SK-N-DZ (cell line): ENCODE measurements at regions not wholly inside any gene's neighbourhood (a gene's known extent, or its start where the extent isn't known, plus 50 kb on each side); places are given as distances from the start of the nearest gene placed in this dataset.

Source experiments
- DNase-seq: peaks from one replicate; pipeline ENCODE4 v3.0.0-alpha.2; 2015; ENCODE audit warnings: low spot score

DNA sequence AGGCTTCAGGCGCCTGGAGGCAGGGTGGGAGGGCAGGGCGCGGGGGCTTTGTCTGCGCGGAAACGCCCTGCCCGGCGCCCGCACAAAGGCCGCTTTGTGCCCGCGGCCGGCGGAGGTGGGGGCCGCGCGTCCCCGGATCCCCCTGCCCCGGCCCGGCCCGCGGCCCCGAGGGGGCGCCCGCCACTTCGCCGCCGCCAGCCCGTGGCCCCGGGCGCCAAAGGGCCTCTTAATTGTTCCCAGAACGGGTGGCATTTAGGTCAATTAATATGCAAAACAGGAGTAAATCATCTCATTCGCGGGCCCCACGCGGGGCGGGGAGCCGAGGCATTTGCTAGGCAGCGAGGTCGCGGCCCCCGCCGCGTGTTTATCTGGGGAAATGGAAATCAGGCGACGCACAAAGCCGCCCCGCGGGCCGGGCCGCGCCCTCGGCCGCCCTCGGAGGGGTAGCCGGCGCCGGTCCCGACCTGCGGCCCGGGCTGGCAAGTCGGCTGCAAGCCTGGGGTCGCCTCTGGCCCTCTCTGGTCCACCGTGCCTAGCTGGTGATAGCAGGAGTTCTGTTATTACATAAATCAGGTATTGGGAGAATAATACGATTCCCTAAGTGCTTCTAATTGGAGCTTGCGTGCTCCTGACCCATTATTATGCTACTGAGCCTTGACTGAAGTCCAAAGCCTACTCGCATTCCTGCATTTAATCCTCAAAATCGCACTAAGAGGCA is 148.2 kb upstream of the GLI2 start:
- DNase-seq = no peak

DNA sequence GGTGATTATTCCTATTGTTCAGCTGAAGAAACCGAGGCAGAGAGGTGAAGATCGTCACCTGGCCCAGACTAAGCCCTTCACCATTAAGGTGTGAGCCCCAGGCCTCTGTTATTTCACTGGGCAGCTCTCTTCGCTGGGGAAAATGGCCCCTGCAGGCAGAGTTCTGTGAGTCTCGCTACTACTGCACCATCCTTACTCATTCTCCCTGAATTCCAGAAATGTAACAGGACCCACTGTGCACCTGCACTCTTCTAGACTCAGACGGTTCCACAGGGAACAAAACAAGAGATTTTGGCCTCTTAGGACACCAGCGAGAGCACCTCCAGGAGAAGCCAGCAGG is 147.7 kb upstream of the GLI2 start:
- no peak for DNase-seq

DNA sequence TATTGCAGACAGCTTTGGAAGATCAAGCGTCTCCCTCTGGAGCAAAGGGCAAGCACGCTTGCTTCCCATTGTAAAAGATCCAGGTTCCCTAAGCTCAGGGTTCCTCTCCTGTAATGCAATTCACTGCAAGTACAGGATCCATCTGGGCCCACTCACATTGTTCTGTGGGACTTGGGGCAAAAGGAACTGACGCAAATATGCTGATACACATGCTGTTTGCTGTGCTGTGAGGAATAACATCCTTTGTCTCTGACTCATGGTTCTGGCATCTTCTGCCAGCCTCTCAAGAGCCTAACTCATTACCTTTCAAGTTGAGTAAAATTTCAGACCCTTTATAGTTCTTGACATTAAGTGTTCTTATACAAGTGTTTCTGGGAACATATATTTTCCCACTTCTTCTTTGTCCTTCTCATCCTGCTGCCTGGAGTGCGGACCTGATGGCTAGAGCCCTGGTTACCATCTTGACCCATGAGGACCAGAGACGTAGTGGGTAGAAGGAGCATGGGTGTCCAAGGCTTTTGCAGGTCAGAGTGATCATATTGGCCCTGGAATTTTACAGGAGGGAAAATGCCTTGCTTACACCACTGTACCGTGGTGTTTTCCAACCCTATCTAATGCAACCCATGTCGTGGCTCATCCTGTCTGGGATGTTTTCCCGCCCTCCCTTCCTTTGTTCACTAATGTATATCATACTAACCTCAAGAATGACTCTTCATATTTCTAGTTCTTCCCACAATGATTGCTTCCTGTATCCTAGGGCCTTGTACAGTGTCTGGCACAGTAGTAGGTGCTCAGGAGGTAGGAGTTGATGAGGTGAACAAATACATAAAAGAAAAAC is 145.7 kb upstream of the GLI2 start:
- no peak for DNase-seq

DNA sequence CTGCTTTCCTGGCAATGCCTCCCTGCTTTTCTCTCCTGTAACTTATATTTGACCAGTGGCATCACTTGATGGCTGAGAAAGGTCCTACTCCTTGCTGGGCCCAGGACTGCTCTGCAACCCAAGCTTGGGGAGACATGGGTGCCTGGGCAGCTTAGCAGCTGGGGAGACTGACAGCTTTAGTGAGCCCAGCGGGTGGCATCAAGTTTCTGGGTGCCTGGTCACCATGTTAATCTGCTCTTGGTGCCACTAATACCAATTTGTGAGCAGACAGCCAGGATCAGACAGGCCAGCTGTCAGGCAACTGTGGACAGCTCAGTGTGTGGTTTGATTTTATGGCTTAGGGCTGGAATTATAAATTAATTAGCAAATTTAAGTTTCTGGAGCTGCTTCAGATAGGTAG is 144.8 kb upstream of the GLI2 start:
- DNase-seq = no peak

DNA sequence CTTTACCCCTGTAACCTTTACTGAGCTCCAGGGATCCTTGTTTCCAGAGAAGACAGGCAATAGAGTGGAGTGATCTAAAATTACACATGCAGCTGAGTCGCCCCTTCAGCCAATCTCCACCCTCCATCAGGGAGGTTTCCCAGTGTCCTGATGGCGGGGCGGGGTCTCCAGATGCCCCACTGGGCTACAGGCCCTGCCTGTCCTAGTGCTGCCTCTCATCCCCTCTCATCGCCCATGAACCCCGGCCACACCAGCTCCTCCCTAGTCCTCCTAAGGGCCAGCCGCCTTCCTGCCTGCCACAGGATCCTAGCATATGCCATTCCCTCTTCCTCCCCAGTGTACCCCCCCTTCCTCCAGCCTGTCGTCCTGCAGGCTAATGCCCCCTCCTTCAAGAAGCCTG is 144.1 kb upstream of the GLI2 start:
- DNase-seq = no peak

DNA sequence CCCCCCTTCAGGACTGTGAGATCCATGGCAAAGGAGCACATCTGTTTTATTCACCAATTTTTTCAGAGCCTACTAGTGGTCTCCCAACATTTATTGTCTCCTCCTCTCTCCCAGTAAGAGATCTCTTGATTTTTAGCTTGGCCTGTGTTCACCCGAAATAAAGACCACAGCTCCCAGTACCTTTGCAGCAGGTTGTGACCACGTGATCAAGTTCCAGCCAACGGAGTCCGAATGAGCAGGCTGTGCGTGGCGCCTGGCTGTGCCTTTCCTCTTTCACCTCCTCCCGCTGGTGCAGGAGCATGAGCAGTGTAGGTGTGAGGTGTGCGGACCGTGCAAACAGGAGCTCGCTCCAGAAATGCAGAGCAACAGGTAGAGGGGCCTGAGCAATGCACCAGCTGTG is 143.6 kb upstream of the GLI2 start:
- no peak for DNase-seq

DNA sequence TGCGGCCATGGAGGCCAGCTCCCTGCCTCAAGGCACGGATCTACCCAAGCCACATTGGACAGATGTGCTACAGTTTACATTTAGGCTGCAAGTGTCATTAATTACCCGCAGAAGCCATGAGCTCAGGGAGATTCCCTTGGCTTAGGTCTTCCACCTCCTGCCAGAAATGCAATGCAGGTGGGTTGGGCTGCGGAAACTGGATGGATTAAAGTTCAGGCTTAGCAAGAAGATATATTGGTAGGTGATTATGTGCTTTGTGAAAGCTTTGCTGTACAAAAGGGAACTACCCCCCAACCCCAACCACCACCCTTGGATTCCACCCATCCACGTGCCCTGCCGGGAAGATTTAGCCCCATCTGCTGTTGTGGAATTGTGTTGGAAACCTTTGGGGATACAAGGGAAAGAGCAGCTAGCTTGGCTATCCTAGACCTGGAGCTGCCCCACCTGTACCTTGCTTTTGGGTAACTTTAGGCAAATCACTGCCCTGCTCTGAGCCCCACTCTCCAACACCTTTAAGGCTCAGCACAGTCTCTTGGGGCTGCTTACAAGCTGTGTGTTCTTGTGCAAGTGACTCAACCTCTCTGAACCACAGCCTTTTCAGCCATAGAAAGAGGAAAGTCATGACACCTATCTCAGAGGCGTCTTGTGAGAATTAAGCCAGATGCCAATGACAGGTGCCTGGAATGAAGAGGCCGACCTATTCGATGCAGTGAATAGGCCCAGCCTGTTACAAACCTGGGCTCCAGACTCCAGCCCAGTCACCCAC is 141.6 kb upstream of the GLI2 start:
- DNase-seq = no peak

DNA sequence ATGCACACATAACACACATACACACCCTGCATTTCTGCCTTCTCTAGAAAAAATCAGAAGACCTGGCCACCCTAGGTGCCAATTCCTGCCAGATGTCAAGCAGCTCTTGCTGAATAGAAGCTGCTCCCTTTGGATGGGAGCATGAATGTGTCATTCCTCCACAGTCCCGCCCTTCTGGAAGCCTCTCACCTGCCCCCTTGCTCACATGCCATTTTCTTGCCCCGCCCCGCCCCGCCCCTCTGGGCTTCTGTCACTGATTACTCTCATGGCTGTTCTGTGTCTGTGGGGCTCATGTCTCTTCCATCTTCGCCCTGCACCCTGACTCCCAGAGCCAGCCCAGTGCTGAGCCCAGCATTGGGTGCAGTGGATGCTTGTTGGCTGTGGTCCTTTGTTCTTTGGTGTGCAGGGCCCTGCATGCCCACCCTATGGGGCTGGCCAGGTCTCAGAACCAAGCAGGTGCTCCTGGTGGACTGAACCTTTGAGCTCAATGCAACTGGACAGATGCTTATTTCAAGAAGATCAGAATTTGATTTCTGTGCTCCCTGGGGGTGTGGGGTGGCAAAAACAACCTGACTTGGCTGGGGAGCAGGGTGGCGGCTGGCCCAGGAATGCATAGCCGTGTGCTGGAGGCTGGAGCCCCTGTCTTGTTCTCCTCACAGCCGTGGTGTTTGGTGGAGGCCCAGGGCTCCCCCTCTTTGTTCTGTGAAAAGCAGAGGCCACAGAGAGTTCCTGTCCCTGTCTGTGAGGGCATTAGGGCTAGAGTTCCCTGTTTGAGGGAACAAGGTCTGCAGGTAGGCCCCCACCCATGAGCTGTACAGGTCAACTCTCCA is 140.6 kb upstream of the GLI2 start:
- no peak for DNase-seq

DNA sequence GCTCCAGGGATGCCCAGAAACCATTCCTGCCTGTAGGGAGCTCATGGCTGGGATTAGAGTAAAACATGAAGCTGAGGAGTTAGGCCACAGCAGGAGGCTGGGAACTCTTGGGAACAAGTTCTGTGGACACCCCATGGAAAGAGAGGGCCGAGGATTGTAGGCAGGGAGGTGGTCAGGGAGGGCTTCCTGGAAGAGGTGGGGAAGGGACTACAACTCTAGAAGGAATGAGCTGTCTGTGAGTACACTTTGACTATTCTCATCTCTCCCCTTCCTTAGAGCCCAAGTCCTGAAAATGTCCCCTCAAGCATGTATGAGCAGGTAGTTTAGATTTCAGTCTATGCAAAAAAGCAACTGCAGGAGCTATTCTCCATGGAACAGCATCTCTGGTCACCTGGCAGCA is 139.9 kb upstream of the GLI2 start:
- no peak for DNase-seq

DNA sequence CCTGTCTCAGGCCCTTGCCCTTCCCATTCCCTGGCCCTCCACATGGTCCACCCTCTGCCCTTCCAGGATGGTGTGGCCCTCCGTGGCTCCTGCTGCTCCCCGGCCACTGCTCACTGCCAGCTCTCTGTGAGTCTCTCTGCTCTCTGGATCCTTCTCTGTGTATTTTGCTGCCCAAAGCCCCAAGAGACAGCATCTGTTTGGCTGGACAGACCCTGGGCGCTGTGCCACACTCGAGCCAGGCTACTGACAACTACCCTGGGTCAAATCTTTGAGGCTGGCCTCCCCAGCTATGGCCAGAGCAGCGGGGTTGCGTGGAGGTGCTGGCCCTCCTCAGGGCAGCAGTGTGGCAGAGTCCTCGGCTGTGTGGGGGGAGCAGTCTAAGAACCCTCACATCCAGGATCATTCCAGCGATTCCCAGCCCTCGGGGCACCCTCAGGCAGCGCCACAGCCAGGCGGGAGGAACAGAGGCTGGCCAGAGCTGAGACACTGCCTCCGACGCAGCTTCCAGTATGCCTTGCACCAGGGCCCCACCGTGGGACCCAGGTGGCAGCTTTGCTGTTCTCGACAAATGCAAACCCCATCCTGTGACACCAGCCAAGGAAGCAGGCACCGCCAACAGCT is 139.4 kb upstream of the GLI2 start:
- no peak for DNase-seq

DNA sequence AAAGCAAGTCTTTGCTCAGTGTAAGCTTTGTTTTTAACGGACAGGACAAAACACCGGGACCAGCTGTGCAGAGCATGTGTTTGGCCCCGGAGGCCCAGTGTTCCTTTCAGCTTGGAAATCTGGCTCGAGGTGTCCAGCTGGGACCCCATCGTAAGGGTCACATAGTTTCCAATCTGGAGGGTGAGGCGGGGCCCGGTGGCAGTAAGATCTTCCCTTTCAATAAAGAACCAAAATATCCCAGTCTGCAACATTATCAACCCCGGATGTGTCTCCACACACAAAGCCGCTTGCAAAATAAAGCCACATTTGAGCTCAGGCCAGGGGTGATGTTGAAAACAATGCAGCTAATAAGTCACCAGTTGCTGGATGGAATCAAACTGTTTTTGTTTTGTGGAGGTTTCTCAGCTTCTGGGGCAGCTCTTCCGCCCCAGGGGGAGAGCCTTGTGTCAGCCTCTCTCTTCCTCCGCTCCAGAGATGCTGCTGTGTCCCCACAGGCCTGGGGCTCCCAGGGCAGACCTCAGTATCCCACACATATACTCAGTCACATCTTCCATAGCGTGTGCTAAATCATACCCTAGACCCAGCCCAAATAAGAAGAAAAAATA is 138.6 kb upstream of the GLI2 start:
- no peak for DNase-seq

DNA sequence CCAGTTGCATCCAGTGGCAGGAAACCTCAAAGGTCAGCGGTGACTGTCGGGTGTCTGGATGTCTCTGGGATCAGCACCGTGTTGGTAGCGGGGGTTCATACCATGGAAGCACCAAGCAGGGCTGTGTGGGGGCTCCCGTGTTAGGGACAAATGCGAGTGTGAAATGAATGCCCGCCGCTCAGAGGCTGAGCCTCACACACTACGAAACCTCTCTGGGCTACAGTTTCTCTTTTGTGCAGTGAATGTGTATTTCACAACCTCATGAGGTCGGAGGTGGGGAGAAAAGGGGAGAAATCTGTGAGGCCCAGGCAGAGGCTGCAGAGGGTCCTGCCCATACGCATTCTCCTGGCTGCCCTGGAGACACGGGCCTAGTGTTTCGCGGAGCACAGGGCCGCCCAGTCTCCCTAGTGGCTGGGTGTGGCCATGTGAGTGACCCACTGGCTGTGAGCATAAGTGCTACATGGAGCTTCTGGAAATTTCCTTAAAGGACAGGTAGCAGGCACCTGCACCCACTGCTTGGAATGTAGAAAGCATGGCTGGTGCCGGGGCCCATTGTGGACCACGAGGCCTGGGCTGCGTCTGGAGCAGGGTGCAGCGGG is 138.0 kb upstream of the GLI2 start:
- no peak for DNase-seq

DNA sequence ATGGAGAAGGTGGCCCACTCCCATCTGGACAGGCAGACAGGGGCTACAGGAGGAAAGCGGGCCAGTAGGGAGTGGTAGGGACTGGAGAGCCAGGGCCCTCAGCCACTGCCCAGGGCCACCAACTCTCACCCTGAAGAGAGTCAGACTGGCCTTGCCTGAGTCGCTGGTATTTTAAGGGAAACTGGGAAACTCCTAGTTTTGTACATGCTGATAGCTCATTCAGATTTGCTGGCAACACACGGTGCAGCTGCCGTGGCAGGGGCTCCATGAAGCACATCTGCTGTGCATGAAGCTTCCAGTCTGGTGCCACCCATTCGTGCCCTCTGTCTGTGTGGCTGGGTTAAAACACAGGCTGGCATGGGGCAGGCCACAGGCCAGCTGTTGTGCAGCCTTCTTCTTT is 137.3 kb upstream of the GLI2 start:
- no peak for DNase-seq

DNA sequence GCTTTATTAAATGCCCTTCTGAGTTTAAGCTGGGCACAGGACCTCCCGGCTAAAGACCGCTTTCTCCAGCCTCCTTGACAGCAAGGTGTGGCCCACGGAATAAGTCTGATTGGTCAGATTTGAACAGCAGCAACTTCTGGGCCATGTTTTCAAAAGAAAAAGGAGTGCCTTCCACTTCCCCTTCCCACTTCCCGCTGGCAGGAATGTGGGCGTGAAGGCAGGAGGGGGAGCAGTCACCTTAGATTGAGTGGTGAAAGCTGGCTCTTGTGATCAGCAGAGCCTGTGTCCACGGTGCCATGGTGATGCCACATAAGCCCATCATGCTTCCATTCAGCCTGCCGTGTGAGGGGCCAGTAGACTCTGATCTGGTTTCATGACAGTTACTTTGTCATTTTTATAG is 136.6 kb upstream of the GLI2 start:
- DNase-seq = no peak

DNA sequence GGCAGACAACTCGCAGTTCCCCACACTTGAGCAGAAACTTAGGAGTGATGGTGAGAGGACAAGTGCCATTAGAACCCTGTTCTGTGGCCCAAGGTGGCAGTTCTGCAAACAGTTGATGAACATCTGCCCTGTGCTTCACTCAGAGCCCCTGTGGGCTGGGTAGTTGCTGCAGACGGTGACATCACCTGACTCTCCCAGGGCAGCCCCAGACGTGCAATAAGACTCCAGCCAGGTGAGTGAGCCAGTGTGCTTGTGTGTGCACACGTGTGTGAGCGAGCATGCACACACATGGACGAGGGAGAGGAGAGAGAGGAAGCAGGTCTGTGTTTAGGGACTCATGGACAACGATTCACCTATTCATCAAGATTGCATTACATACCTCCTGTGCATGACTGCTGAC is 136.0 kb upstream of the GLI2 start:
- no peak for DNase-seq

DNA sequence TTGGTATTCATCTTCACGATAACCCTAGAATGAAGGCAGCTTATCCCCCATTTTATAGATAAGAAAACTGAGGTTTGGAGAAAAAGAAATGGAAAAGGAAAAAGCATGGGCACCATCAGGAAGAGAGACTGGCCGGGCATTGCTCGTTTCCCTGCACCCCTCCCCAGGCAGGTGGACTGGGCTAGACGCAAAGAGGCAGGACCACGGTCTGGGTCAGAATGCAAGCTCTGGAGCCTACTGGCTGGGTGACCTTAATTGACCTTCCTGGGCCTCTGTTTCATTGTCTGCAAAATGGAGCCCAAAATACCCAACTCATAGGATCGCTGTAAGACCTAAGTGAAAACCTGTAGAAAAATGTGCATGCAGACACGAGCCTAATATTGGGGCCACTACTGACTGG is 135.3 kb upstream of the GLI2 start:
- no peak for DNase-seq

DNA sequence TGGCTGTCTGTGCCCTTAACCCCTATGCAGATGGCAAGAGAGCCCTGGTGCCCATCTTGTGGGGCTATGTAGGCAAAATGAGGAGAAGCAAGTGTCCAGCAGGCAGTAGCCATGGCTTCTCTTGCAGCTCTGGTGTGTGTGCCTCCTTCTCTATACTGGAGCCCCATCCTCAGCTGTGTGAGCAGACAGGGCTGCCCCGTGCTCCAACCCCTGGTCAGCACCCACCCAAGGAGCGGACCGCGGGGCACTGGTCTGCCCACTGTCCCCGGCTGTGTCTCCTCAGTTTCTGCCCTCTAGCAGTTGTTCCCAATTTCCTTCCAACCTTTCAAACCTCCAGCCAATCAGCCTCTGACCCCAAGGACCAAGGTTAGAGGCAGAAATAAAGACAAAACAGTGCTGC is 134.9 kb upstream of the GLI2 start:
- no peak for DNase-seq

DNA sequence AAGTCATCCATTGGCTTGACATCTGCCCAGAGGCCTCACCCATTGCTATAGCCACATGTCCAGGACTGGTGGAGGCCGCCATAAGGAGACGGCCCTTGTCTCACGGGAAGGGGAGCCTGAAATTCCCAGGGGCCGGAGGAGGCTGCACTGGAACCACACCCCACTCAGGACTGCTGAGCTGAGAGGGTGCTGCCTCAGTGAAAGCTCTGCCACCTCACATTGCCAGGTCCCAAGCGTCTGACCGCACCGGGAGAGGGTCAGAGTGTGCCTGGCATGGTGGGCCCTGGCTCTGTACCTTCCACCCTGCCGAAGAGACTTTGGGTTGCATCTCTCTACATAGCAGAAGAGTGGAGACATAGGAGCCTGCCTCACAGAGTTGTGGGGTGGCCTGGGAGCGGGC is 134.1 kb upstream of the GLI2 start:
- DNase-seq = no peak

DNA sequence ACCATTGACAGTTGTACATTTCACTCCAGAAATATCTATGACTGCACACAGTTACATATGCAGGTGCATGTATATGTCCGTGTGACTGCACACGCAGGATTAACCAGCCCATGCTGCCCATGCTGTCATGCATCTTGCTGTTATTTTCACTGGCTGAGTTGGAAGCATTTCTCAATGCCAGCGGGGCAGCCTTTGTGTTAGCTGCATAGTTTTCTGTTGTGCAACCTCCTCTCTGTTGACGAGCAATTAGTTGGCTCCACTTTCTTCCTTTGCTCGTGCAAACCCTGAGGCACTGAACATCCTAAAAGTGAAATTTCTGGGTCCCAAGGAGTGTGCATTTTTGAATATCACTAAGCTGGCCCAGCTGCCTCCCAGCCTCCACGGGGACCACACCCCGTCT is 133.4 kb upstream of the GLI2 start:
- DNase-seq = no peak

DNA sequence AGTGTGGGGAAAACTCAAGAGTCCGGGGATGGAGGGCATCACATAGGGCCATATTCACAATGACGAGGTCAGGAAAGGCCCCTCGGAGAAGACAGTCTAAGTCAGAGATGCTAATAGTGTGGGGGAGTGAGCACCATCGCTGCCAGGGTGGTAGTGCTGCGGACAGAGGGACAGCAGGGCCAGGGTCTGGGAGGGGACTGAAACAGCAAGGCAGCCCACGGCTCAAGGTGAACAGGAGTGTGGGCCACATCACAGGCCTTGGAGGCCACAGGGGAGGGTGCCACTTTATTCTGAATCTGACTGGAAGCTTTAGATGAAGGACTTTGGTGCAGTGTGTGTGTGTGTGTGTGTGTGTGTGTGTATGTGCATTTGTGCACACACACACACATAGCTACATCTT is 130.9 kb upstream of the GLI2 start:
- no peak for DNase-seq
